ENCODE measurements at regions not wholly inside any gene's neighbourhood (a gene's known extent, or its start where the extent isn't known, plus 50 kb on each side); places are given as distances from the start of the nearest gene placed in this dataset.

- TF ChIP-seq, protein P1, sequence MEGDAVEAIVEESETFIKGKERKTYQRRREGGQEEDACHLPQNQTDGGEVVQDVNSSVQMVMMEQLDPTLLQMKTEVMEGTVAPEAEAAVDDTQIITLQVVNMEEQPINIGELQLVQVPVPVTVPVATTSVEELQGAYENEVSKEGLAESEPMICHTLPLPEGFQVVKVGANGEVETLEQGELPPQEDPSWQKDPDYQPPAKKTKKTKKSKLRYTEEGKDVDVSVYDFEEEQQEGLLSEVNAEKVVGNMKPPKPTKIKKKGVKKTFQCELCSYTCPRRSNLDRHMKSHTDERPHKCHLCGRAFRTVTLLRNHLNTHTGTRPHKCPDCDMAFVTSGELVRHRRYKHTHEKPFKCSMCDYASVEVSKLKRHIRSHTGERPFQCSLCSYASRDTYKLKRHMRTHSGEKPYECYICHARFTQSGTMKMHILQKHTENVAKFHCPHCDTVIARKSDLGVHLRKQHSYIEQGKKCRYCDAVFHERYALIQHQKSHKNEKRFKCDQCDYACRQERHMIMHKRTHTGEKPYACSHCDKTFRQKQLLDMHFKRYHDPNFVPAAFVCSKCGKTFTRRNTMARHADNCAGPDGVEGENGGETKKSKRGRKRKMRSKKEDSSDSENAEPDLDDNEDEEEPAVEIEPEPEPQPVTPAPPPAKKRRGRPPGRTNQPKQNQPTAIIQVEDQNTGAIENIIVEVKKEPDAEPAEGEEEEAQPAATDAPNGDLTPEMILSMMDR (IDR thresholded peaks at IDR 0.05; ENCODE audit: low read length), result no peak
- no peak for TF ChIP-seq EZH2 (IDR thresholded peaks at IDR 0.05; ENCODE audit: borderline replicate concordance, low read length)
Observed at GRCh38 chr11:16484434-16484833, 128.1 kb upstream of the SOX6 start.

Data from OCI-LY1 (cell line).